BLaER1 treated with 17β-estradiol and CSF1 and Interleukin-3, amounts not matched to agents 10 nM and 100 nM (cell line): ENCODE measurements at regions not wholly inside any gene's neighbourhood (a gene's known extent, or its start where the extent isn't known, plus 50 kb on each side); places are given as distances from the start of the nearest gene placed in this dataset.

ENCODE experiments used
- H3K27ac ChIP-seq, 11 experiments: shearing (Covaris generic); formaldehyde crosslinking; 2 replicates each; pipeline ENCODE4 v1.8.1; 2022
- H3K27me3 ChIP-seq, 11 experiments: shearing (Covaris generic); formaldehyde crosslinking; 2 replicates each; pipeline ENCODE4 v1.8.1; 2022
- H3K36me3 ChIP-seq, 11 experiments: shearing (Covaris generic); formaldehyde crosslinking; 2 replicates each; pipeline ENCODE4 v1.8.1; 2022
- H3K4me1 ChIP-seq, 10 experiments: shearing (Covaris generic); formaldehyde crosslinking; 2 replicates each; pipeline ENCODE4 v1.8.1; 2022
- H3K4me2 ChIP-seq, 11 experiments: shearing (Covaris generic); formaldehyde crosslinking; 2 replicates each; pipeline ENCODE4 v1.8.1; 2022
- H3K4me3 ChIP-seq, 10 experiments: shearing (Covaris generic); formaldehyde crosslinking; 2 replicates each; pipeline ENCODE4 v1.8.1; 2022
- H3K9ac ChIP-seq, 11 experiments: shearing (Covaris generic); formaldehyde crosslinking; 2 replicates each; pipeline ENCODE4 v1.8.1; 2022
- H3K9me3 ChIP-seq, 11 experiments: shearing (Covaris generic); formaldehyde crosslinking; replicated peaks in 1 of 11; 2 replicates each; pipeline ENCODE4 v1.8.1; 2022
- H4K20me1 ChIP-seq, 11 experiments: shearing (Covaris generic); formaldehyde crosslinking; 2 replicates each; pipeline ENCODE4 v1.8.1; 2022
- Cebpa-rat ChIP-seq, 11 experiments: shearing (Covaris generic); IDR thresholded peaks; 2 replicates each; pipeline ENCODE4 v1.8.1; 2022

GRCh38 chr18:24757134-24757533 lies 296.7 kb downstream of the HRH4 start:
- no peaks in the 10 kb centered on the region for H3K4me1 ChIP-seq
- H3K27ac ChIP-seq = no peak overlapping the region
- H3K4me3 ChIP-seq = no peak overlapping the region
- H4K20me1 ChIP-seq = no peaks in the 10 kb centered on the region
- peaks cover 0 to 12% (median 0%) of the 10 kb centered on the region in 11 experiments; a peak in 3 of 22 replicates for H3K9me3 ChIP-seq
- H3K36me3 ChIP-seq = no peaks in the 10 kb centered on the region
- H3K4me2 ChIP-seq = no peak overlapping the region
- TF ChIP-seq Cebpa-rat (IDR thresholded peaks at IDR 0.05) = no peak
- H3K9ac ChIP-seq = no peak overlapping the region
- H3K27me3 ChIP-seq = no peaks in the 10 kb centered on the region

- H3K27me3 ChIP-seq = no peaks in the 10 kb centered on the region
- no peaks in the 10 kb centered on the region for H4K20me1 ChIP-seq
- H3K9me3 ChIP-seq = peaks cover 0 to 12% (median 0%) of the 10 kb centered on the region in 11 experiments; a peak in 3 of 22 replicates
- no peak overlapping the region for H3K9ac ChIP-seq
- peaks cover 0 to 10% (median 0%) of the 10 kb centered on the region in 10 experiments; a peak in 6 of 20 replicates for H3K4me1 ChIP-seq
- H3K36me3 ChIP-seq = no peaks in the 10 kb centered on the region
- TF ChIP-seq Cebpa-rat (IDR thresholded peaks at IDR 0.05) = no peak
- no peak overlapping the region for H3K27ac ChIP-seq
- H3K4me2 ChIP-seq = no peak overlapping the region
- no peak overlapping the region for H3K4me3 ChIP-seq
These were observed 301.3 kb downstream of the HRH4 start for GRCh38 chr18:24761765-24762164.

- Histone ChIP-seq H3K4me2 (no peak overlapping the region), H3K4me3 (no peak overlapping the region), H3K4me1 (peaks cover 0 to 10% (median 0%) of the 10 kb centered on the region in 10 experiments; a peak in 6 of 20 replicates), H3K36me3 (no peaks in the 10 kb centered on the region), H3K27ac (no peak overlapping the region), H3K9ac (no peak overlapping the region), H3K9me3 (peaks cover 0 to 12% (median 0%) of the 10 kb centered on the region in 11 experiments; a peak in 3 of 22 replicates), H3K27me3 (no peaks in the 10 kb centered on the region), H4K20me1 (no peaks in the 10 kb centered on the region)
- TF ChIP-seq Cebpa-rat (IDR thresholded peaks at IDR 0.05) = no peak
These were observed 302.1 kb downstream of the HRH4 start for GRCh38 chr18:24762511-24762910.

- peaks cover 0 to 10% (median 0%) of the 10 kb centered on the region in 10 experiments; a peak in 6 of 20 replicates for H3K4me1 ChIP-seq
These were observed 303.5 kb downstream of the HRH4 start for GRCh38 chr18:24763765-24764513.

GRCh38 chr18:24764766-24765165 lies 304.3 kb downstream of the HRH4 start:
- peaks cover 0 to 12% (median 0%) of the 10 kb centered on the region in 11 experiments; a peak in 3 of 22 replicates for H3K9me3 ChIP-seq
- H3K27ac ChIP-seq = no peak overlapping the region
- H3K9ac ChIP-seq = no peak overlapping the region
- no peaks in the 10 kb centered on the region for H3K36me3 ChIP-seq
- no peak overlapping the region for H3K4me2 ChIP-seq
- H4K20me1 ChIP-seq = no peaks in the 10 kb centered on the region
- H3K27me3 ChIP-seq = no peaks in the 10 kb centered on the region
- peaks cover 0 to 10% (median 0%) of the 10 kb centered on the region in 10 experiments; a peak in 6 of 20 replicates for H3K4me1 ChIP-seq
- H3K4me3 ChIP-seq = no peak overlapping the region
- no peak for TF ChIP-seq Cebpa-rat (IDR thresholded peaks at IDR 0.05)

More at GRCh38 chr18:24763765-24764513, 303.5 kb downstream of the HRH4 start:
- H3K36me3 ChIP-seq = no peaks in the 10 kb centered on the region
- H3K4me3 ChIP-seq = no peak overlapping the region
- H3K9ac ChIP-seq = no peak overlapping the region
- peak overlapping the region in 4 of 11 experiments; percentile 13 to 40 (median 30); a peak in 4 of 22 replicates for H3K4me2 ChIP-seq
- H3K27ac ChIP-seq = no peak overlapping the region
- H4K20me1 ChIP-seq = no peaks in the 10 kb centered on the region
- no peak for TF ChIP-seq Cebpa-rat (IDR thresholded peaks at IDR 0.05)
- H3K9me3 ChIP-seq = peaks cover 0 to 12% (median 0%) of the 10 kb centered on the region in 11 experiments; a peak in 3 of 22 replicates
- no peaks in the 10 kb centered on the region for H3K27me3 ChIP-seq

GRCh38 chr18:24766376-24766775 lies 305.9 kb downstream of the HRH4 start:
- Histone ChIP-seq H3K4me2 (no peak overlapping the region), H3K27me3 (no peaks in the 10 kb centered on the region), H3K4me1 (peaks cover 0 to 10% (median 0%) of the 10 kb centered on the region in 10 experiments; a peak in 6 of 20 replicates), H3K9ac (no peak overlapping the region), H3K9me3 (peaks cover 0 to 7% (median 0%) of the 10 kb centered on the region in 11 experiments; a peak in 3 of 22 replicates), H3K36me3 (no peaks in the 10 kb centered on the region), H3K4me3 (no peak overlapping the region), H4K20me1 (no peaks in the 10 kb centered on the region), H3K27ac (no peak overlapping the region)
- no peak for TF ChIP-seq Cebpa-rat (IDR thresholded peaks at IDR 0.05)

GRCh38 chr18:24770311-24771024 lies 310.0 kb downstream of the HRH4 start:
- Histone ChIP-seq H3K36me3 (no peaks in the 10 kb centered on the region), H3K4me2 (no peak overlapping the region), H3K9me3 (no peaks in the 10 kb centered on the region), H3K27me3 (no peaks in the 10 kb centered on the region), H3K9ac (no peak overlapping the region), H3K4me1 (no peaks in the 10 kb centered on the region), H4K20me1 (no peaks in the 10 kb centered on the region), H3K27ac (no peak overlapping the region), H3K4me3 (no peak overlapping the region)
- TF ChIP-seq Cebpa-rat (IDR thresholded peaks at IDR 0.05) = no peak

GRCh38 chr18:24771300-24771699 lies 310.9 kb downstream of the HRH4 start:
- no peak overlapping the region for H3K4me2 ChIP-seq
- TF ChIP-seq Cebpa-rat (IDR thresholded peaks at IDR 0.05) = no peak
- no peaks in the 10 kb centered on the region for H4K20me1 ChIP-seq
- no peaks in the 10 kb centered on the region for H3K9me3 ChIP-seq
- no peaks in the 10 kb centered on the region for H3K4me1 ChIP-seq
- H3K4me3 ChIP-seq = no peak overlapping the region
- H3K36me3 ChIP-seq = no peaks in the 10 kb centered on the region
- no peak overlapping the region for H3K27ac ChIP-seq
- H3K9ac ChIP-seq = no peak overlapping the region
- H3K27me3 ChIP-seq = no peaks in the 10 kb centered on the region

- no peaks in the 10 kb centered on the region for H3K27me3 ChIP-seq
- no peaks in the 10 kb centered on the region for H3K4me1 ChIP-seq
- no peak for TF ChIP-seq Cebpa-rat (IDR thresholded peaks at IDR 0.05)
- no peaks in the 10 kb centered on the region for H3K36me3 ChIP-seq
- no peak overlapping the region for H3K9ac ChIP-seq
- no peaks in the 10 kb centered on the region for H3K9me3 ChIP-seq
- H3K4me2 ChIP-seq = no peak overlapping the region
- no peak overlapping the region for H3K27ac ChIP-seq
- H3K4me3 ChIP-seq = no peak overlapping the region
- H4K20me1 ChIP-seq = no peaks in the 10 kb centered on the region
These were observed 312.7 kb downstream of the HRH4 start for GRCh38 chr18:24773101-24773500.
